HG02678 (cell line): ENCODE measurements at regions not wholly inside any gene's neighbourhood (a gene's known extent, or its start where the extent isn't known, plus 50 kb on each side); places are given as distances from the start of the nearest gene placed in this dataset.

Source experiments
- ATAC-seq: cut with Tn5 transposase; IDR thresholded peaks from one replicate; pipeline ENCODE4 v1.9.1; 2021; ENCODE audit warnings: mild to moderate bottlenecking, moderate library complexity; ENCODE audit not compliant: unreplicated experiment

DNA sequence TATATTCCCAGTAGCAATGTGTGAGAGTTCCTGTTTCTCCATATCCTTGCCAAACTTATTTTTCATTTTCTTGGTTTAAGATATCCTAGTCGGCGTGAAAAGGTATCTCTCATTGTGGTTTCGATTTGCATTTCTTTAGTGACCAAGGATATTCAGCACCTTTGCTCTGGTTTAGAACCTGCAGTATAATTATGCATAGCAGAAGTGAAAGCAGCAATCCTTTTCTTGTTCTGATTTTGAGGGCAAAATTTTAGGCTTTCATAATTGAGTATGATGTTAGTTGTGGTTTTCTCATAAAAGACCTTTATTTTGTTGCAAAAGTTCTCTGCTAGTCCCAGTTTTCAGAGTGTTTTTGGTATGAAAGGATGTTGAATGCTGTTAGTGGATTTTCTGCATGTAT is 491.0 kb downstream of the FGF9 start:
- ATAC-seq, result peak; percentile 88

DNA sequence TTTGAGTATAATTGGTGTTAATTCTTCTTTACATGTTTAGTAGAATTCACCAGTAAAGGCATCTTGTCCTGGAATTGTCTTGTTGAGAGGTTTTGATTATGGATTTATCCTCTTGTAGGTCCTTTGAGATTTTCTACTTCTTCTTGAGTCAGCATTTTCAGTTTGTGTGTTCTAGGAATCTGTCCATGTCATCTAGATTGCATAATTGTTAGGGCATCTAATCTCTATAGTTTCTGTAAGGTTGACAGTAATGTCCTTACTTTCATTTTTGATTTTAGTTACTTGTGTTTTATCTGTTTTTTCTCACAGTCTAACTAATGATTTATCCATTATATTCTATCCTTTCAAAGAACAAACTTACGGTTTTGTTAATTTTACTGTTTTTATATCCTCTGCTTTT is 492.0 kb downstream of the FGF9 start:
- no peak for ATAC-seq

GRCh38 chr13:22168437-22169190 is 497.7 kb downstream of the FGF9 start:
- ATAC-seq, result no peak

DNA sequence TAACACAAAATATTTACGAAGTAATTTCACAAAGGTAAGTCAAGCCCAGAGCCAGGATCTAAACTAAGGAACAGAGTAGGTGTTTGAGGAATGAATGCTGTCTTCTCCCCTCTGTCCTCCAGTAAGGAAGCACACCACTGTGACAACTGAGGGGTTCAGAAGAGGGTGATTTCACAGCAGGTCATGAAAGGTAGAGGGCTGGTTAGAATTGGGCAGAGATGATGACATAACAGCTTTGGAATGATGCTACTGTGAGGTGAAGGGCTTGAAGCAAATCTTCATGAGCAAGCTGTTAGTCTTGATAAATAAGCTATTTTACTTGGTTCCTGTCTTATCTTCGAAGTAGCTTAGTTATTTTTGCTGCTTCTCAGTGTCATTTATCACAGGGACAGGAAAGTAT is 498.6 kb downstream of the FGF9 start:
- ATAC-seq, result no peak

- ATAC-seq, result no peak
These were observed 502.7 kb downstream of the FGF9 start for GRCh38 chr13:22173610-22174009.

DNA sequence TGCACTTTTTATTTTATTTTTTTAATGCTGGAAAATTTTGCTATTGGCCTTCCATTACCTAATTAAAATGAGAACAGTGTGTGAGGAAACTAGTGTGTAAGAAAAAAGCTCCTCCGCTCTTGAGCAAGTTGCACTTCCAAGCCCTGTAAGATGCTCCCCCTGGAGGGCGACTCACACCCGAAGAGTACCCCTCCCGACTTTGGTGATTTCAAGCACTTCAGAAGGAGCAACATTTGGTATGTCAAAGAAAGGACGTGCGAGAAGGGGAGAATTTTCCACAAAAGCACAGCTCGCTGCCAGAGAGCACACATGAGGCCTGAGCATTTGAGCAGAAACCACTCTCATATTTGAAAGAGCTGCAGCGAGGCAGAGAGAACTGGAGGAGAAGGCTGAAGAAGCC is 504.4 kb downstream of the FGF9 start:
- no peak for ATAC-seq

- ATAC-seq, result no peak
These were observed 504.9 kb downstream of the FGF9 start for GRCh38 chr13:22175815-22176214.

GRCh38 chr13:22176968-22177520 is 506.2 kb downstream of the FGF9 start:
- ATAC-seq, result no peak

DNA sequence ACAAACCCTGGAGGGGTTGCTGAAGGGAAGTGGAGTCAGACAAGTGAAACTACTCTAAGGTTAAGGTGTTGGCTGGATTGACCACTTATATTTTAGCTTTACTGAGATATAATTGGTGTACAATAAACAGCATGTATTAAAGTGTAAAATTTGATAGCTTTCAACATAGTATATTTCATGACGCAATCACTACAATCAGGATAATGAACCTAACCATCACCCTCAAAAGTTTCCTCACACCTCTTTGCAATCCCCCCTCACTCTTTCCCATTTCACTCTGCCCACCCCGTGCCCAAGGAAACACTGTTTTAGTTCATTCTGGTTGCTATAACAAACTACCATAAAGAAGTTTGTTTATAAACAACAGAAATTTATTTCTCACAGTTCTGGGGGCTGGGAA is 508.0 kb downstream of the FGF9 start:
- ATAC-seq, result no peak

DNA sequence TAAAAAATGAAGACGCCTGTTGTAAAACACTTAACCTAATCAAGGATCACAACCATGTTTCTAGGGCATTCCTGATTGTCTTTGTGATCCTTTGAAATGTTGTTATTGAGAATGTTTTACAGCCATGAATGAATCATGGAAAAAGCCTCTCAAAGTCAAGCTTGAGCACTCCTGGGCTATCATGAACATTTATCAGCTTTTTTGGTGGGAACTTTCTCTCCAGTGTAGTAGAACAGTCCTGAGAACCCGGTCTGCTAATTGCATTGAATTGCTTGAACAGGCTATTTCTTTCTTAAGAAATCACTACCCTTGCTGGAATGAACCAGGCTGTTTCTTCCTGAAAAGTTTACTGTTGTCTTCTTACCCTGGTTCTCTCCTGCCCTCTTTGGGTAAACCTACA is 516.5 kb downstream of the FGF9 start:
- no peak for ATAC-seq

GRCh38 chr13:22189176-22190048 is 518.5 kb downstream of the FGF9 start:
- no peak for ATAC-seq

GRCh38 chr13:22193070-22193469 is 522.2 kb downstream of the FGF9 start:
- ATAC-seq, result no peak

DNA sequence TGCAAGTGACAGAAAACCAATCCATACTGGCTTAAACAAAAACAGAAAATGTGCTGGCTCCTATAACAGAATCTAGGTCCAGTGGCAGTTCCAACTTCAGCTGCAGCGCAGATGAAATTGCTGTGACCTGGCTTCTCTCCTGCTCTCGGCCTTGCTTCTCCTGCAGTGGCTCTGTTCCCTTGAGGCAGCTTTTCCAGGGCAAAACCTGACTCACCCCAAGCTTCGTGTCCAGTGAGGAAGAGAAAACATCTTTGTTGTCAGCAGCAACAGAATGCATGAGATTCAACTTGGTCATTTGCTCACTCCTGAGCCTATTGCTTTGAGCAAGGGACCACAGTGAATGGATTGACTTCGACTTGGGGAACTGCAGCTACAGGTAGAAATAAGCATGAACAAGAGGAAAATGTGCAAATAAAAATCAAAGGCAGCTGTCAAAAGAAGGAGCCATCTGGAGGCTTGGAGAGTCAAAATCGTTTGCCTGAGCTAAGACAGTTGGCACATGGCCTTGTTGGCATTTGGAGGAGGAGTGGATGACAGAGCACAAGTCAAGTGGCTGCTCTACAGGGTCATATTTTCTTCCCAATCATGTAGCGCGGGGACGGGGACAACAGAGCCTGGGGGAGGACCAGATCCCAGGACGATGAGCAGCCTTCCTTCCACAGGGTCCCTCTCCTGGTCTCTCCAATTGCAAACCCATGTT is 523.4 kb downstream of the FGF9 start:
- no peak for ATAC-seq

- no peak for ATAC-seq
These were observed 524.9 kb downstream of the FGF9 start for GRCh38 chr13:22195726-22196125.

- no peak for ATAC-seq
These were observed 525.9 kb downstream of the FGF9 start for GRCh38 chr13:22196777-22197176.

GRCh38 chr13:22198001-22198400 is 527.1 kb downstream of the FGF9 start:
- ATAC-seq, result no peak

DNA sequence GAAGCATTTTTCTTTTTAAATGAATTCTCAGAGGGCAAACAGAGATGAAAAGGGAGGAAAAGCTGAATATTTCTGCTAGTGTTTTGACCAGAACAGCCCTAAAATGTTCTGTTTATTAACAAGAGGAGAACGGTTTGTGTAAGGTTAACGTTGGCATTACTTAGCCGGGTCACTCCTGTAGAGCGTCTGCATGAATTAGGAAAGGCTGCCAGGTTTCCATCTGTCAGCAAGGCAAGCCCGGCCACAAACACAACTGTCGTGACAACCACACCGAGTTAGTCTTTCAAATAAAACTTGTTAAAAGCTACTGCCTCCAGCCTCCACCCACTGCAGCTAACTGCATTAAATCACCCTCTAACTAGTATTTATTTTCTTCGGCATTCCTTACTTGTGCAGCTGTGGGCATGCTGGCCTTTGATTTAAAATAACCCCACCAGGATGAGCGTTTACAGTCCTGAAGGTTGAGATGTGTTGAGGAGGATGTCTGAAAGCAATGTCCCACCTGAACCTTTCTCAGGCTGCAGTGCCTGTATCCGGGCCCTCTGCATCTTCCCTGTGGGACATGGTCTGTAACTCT is 527.9 kb downstream of the FGF9 start:
- no peak for ATAC-seq

GRCh38 chr13:22200440-22200839 is 529.6 kb downstream of the FGF9 start:
- no peak for ATAC-seq

DNA sequence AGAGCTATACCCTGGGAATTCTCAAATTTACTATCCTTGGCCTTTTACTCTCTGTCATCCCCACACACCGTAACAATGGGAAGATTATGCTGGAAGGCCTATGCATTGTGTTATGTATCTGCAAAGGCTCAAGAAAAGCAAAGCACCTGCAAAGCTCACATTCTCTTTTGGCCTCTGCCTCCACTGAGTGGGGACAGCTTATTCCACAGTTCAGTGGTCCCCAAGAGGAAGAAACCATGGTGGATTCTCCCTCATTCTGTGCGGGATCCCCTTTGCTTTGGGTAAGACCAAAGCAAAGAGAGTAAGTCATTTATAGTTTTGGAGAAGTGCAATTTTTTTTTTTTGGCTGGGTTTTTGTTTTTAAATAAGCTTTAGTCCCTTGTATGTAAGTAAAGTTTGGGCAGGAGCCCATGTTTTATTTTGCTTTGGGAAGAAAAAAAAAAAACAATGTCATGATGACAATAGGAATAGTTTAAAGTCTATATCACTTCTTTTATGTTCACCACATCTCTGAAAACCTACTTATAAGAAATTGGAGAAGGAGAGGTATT is 530.6 kb downstream of the FGF9 start:
- ATAC-seq, result no peak

DNA sequence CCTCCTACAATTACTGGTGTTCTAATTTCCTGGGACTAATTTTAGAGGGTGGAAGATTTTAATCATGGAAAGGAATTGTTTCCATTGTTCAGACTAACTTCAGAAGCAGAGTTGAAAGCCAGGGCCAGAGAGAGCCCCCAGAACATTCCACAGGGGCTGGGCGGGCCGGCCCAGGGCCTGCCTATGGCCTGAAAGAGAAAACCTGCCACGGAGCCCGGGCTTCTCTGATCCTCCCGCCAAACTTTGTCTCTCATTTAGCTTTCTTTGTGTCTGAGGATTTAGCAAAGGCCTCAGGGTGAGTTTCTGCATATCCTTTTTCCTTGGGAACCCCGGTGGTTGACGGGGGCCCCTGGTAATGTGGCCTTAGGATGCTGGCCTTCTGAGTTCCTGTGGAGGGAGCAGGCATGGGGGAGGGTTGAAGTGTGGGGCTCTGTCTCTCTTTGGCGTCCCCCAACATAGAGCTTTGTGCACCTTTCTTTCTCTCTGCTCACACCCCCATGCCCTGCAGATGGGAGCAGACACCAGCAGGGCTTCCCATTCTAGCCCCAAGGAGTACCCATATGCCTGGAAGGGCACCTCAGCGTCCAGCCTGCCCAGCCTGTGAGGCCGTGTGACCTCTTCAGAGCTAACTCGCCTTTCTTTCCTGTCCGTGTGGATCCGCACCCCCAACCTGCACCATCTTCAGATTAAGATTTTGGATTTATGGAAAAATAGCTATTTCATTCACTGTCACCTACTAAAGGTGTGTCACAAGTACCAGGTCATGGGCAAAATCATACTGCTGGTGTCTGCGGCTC is 539.5 kb downstream of the FGF9 start:
- ATAC-seq, result no peak
